Central memory CD4-positive, alpha-beta T cell (primary cell): ENCODE measurements at regions not wholly inside any gene's neighbourhood (a gene's known extent, or its start where the extent isn't known, plus 50 kb on each side); places are given as distances from the start of the nearest gene placed in this dataset.
"Not testable (repeated sequence)": the region's sequence is repeated elsewhere in the genome, so short reads cannot be mapped to it uniquely, and the experiment has no call there.

Source experiments
- DNase-seq: peaks from one replicate; pipeline ENCODE4 v3.0.0; 2022

DNA sequence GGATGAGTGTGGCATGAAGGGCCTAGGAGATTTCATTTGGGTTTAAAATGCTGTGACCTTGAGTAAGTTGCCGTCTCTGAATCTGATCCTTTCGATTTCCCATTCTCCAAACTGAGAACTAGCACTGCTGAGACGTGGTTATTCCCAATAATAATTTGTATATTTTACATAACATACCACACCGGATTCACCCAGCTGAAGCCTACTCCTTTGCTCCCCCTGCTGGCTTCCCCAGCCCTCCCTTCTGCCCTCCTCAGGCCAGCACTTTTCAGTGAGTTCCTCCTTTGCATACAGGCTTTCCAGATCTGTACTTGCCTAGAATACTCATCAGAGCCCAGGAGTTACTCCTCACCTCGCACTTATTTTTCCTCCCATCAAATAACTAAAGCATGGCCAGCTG, 255.1 kb downstream of the OR4F29 start:
- not testable (repeated sequence) for DNase-seq

- not testable (repeated sequence) for DNase-seq
Observed at GRCh38 chr1:191296-192049, 260.0 kb downstream of the OR4F29 start.

GRCh38 chr1:190678-191077, 260.8 kb downstream of the OR4F29 start:
- not testable (repeated sequence) for DNase-seq

DNA sequence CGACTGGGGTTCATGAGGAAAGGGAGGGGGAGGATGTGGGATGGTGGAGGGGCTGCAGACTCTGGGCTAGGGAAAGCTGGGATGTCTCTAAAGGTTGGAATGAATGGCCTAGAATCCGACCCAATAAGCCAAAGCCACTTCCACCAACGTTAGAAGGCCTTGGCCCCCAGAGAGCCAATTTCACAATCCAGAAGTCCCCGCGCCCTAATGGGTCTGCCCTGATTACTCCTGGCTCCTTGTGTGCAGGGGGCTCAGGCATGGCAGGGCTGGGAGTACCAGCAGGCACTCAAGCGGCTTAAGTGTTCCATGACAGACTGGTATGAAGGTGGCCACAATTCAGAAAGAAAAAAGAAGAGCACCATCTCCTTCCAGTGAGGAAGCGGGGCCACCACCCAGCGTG, 261.6 kb downstream of the OR4F29 start:
- not testable (repeated sequence) for DNase-seq

DNA sequence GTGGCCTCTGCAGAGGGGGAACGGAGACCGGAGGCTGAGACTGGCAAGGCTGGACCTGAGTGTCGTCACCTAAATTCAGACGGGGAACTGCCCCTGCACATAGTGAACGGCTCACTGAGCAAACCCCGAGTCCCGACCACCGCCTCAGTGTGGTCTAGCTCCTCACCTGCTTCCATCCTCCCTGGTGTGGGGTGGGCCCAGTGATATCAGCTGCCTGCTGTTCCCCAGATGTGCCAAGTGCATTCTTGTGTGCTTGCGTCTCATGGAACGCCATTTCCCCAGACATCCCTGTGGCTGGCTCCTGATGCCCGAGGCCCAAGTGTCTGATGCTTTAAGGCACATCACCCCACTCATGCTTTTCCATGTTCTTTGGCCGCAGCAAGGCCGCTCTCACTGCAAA, 262.2 kb downstream of the OR4F29 start:
- not testable (repeated sequence) for DNase-seq

GRCh38 chr1:187298-187697, 264.2 kb downstream of the OR4F29 start:
- DNase-seq, result not testable (repeated sequence)

DNA sequence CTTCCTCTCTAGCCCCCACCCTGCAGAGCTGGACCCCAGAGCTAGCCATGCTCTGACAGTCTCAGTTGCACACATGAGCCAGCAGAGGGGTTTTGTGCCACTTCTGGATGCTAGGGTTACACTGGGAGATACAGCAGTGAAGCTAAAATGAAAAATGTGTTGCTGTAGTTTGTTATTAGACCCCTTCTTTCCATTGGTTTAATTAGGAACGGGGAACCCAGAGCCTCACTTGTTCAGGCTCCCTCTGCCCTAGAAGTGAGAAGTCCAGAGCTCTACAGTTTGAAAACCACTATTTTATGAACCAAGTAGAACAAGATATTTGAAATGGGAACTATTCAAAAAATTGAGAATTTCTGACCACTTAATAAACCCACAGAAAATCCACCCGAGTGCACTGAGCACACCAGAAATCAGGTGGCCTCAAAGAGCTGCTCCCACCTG, 264.8 kb downstream of the OR4F29 start:
- DNase-seq, result not testable (repeated sequence)

DNA sequence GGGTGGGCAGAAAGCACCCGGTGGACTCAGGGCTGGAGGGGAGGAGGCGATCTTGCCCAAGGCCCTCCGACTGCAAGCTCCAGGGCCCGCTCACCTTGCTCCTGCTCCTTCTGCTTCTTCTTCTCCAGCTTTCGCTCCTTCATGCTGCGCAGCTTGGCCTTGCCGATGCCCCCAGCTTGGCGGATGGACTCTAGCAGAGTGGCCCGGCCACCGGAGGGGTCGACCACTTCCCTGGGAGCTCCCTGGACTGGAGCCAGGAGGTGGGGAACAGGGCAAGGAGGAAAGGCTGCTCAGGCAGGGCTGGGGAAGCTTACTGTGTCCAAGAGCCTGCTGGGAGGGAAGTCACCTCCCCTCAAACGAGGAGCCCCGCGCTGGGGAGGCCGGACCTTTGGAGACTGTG, 265.3 kb downstream of the OR4F29 start:
- not testable (repeated sequence) for DNase-seq

DNA sequence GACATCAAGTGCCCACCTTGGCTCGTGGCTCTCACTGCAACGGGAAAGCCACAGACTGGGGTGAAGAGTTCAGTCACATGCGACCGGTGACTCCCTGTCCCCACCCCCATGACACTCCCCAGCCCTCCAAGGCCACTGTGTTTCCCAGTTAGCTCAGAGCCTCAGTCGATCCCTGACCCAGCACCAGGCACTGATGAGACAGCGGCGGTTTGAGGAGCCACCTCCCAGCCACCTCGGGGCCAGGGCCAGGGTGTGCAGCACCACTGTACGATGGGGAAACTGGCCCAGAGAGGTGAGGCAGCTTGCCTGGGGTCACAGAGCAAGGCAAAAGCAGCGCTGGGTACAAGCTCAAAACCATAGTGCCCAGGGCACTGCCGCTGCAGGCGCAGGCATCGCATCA, 266.0 kb downstream of the OR4F29 start:
- DNase-seq, result not testable (repeated sequence)

DNA sequence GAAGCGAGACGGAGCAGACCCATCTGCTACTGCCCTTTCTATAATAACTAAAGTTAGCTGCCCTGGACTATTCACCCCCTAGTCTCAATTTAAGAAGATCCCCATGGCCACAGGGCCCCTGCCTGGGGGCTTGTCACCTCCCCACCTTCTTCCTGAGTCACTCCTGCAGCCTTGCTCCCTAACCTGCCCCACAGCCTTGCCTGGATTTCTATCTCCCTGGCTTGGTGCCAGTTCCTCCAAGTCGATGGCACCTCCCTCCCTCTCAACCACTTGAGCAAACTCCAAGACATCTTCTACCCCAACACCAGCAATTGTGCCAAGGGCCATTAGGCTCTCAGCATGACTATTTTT, 267.2 kb downstream of the OR4F29 start:
- not testable (repeated sequence) for DNase-seq

DNA sequence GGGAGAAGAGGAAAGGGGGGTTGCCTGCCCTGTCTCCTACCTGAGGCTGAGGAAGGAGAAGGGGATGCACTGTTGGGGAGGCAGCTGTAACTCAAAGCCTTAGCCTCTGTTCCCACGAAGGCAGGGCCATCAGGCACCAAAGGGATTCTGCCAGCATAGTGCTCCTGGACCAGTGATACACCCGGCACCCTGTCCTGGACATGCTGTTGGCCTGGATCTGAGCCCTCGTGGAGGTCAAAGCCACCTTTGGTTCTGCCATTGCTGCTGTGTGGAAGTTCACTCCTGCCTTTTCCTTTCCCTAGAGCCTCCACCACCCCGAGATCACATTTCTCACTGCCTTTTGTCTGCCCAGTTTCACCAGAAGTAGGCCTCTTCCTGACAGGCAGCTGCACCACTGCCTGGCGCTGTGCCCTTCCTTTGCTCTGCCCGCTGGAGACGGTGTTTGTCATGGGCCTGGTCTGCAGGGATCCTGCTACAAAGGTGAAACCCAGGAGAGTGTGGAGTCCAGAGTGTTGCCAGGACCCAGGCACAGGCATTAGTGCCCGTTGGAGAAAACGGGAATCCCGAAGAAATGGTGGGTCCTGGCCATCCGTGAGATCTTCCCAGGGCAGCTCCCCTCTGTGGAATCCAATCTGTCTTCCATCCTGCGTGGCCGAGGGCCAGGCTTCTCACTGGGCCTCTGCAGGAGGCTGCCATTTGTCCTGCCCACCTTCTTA, 267.7 kb downstream of the OR4F29 start:
- DNase-seq, result not testable (repeated sequence)

DNA sequence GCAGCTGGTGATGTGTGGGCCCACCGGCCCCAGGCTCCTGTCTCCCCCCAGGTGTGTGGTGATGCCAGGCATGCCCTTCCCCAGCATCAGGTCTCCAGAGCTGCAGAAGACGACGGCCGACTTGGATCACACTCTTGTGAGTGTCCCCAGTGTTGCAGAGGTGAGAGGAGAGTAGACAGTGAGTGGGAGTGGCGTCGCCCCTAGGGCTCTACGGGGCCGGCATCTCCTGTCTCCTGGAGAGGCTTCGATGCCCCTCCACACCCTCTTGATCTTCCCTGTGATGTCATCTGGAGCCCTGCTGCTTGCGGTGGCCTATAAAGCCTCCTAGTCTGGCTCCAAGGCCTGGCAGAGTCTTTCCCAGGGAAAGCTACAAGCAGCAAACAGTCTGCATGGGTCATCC, 268.4 kb downstream of the OR4F29 start:
- not testable (repeated sequence) for DNase-seq

DNA sequence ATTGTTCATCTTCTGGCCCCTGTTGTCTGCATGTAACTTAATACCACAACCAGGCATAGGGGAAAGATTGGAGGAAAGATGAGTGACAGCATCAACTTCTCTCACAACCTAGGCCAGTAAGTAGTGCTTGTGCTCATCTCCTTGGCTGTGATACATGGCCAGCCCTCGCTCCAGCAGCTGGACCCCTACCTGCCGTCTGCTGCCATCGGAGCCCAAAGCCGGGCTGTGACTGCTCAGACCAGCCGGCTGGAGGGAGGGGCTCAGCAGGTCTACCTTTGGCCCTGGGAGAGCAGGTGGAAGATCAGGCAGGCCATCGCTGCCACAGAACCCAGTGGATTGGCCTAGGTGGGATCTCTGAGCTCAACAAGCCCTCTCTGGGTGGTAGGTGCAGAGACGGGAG, 268.8 kb downstream of the OR4F29 start:
- DNase-seq, result not testable (repeated sequence)

DNA sequence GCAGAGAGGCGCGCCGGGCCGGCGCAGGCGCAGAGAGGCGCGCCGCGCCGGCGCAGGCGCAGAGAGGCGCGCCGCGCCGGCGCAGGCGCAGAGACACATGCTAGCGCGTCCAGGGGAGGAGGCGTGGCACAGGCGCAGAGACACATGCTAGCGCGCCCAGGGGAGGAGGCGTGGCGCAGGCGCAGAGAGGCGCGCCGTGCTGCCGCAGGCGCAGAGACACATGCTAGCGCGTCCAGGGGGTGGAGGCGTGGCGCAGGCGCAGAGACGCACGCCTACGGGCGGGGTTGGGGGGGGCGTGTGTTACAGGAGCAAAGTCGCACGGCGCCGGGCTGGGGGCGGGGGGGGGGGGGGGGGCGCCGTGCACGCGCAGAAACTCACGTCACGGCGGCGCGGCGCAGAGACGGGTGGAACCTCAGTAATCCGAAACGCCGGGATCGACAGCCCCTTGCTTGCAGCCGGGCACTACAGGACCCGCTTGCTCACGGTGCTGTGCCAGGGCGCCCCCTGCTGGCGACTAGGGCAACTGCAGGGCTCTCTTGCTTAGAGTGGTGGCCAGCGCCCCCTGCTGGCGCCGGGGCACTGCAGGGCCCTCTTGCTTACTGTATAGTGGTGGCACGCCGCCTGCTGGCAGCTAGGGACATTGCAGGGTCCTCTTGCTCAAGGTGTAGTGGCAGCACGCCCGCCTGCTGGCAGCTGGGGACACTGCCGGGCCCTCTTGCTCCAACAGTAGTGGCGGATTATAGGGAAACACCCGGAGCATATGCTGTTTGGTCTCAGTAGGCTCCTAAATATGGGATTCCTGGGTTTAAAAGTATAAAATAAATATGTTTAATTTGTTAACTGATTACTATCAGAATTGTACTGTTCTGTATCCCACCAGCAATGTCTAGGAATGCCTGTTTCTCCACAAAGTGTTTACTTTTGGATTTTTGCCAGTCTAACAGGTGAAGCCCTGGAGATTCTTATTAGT, 269.9 kb downstream of the OR4F29 start:
- DNase-seq, result peak; percentile 45

- DNase-seq, result not testable (repeated sequence)
Observed at GRCh38 chr1:180749-181205, 270.7 kb downstream of the OR4F29 start.

DNA sequence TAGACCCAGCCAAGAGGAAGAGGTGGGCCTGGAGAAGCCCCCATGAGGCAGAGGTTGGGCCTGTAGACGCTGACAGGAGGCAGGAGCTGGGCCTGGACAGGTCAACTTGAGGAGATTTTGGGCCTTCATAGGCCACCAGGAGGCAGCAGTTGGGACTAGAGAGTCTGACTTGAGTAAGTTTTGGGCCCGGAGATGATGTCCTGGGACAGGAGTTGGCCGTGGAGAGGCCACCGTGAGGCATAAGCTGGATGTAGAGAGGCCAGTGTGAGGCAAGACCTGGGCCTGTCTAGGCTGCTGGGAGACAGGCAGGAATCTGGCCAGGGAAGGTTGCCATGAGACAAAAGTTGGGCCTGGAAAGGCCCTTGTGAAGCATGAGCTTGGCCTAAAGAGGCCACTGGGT, 312.6 kb downstream of the OR4F29 start:
- not testable (repeated sequence) for DNase-seq

GRCh38 chr1:137664-138063, 313.8 kb downstream of the OR4F29 start:
- DNase-seq, result not testable (repeated sequence)

DNA sequence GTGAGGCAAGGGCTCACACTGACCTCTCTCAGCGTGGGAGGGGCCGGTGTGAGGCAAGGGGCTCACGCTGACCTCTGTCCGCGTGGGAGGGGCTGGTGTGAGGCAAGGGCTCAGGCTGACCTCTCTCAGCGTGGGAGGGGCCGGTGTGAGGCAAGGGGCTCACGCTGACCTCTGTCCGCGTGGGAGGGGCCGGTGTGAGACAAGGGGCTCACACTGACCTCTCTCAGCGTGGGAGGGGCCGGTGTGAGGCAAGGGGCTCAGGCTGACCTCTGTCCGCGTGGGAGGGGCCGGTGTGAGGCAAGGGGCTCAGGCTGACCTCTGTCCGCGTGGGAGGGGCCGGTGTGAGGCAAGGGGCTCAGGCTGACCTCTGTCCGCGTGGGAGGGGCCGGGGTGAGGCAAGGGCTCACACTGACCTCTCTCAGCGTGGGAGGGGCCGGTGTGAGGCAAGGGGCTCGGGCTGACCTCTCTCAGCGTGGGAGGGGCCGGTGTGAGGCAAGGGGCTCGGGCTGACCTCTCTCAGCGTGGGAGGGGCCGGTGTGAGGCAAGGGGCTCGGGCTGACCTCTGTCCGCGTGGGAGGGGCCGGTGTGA, 315.0 kb downstream of the OR4F29 start:
- DNase-seq, result not testable (repeated sequence)

DNA sequence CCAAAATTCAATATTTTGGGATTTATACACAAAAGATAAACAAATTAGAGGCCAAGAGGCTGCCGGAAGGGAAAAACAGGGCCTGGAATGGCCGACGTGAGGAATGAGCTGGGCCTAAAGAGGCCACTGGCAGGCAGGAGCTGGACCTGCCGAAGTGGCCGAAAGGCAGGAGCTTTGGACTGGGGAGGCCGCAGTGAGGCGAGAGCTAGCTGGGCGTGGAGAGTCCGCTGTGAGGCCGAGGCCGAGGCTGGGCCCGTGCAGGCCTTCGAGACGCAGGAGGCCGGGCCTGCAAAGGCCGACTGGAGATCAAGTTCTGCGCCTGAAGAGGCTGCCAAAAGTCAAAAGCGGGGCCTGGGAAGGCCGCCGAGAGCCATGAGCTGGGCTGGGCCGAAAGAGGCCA, 316.5 kb downstream of the OR4F29 start:
- DNase-seq, result not testable (repeated sequence)

DNA sequence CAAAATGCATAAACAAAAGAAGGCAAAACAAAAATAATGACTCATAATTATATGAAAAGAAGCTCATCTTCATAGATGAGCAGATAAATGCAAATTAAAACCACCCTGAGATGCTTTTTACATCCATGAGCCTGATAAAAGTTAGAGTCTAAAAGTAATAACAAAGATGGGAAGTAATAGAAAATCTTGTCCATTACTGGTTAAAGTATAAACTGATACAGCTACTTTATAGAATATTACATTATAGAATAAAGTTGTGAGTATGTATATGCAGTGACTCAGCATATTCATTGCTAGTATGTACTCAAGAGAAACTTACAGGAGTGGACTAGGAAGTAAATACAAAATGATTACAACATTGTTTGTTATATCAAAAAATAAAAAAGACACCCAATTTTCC, 333.0 kb downstream of the OR4F29 start:
- DNase-seq, result not testable (repeated sequence)

DNA sequence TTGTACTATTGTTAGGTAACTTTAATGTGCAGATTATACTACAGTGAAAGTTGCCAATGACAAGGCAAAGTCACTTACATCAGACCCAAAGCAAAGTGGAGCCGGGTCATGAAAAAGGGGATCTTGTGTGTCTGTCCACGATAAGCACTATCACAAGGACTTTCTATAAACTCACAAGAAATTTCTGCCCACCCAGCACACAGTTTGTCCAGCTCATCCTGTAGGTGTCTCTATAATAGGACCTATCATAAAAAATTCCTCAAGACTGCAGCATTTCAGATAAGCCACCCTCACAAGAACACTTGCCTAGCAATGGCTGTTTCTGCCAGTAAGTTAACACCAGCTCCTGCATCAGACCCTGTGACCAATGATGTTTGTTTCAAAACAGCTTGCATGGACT, 335.9 kb downstream of the OR4F29 start:
- not testable (repeated sequence) for DNase-seq

DNA sequence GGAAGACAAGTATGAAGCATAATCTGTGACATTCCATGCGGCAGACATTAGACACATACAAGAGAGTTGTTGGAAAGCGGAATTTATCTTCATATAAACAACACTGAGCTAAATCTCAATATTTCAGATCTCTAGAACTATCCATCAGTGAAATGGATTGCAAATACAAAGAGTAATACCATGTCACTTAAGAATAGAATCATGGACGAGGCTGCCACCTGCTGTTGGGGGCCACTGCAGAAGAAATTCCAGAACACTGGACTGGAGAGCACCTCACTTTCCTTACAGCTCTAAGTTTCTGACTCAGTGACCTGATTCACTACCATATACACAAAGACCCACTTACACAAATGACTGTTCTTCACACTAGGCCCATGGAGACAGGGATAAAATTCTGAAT, 346.7 kb downstream of the OR4F29 start:
- DNase-seq, result not testable (repeated sequence)
